ENCODE measurements at regions not wholly inside any gene's neighbourhood (a gene's known extent, or its start where the extent isn't known, plus 50 kb on each side); places are given as distances from the start of the nearest gene placed in this dataset.
"Not testable (repeated sequence)": the region's sequence is repeated elsewhere in the genome, so short reads cannot be mapped to it uniquely, and the experiment has no call there.

DNA sequence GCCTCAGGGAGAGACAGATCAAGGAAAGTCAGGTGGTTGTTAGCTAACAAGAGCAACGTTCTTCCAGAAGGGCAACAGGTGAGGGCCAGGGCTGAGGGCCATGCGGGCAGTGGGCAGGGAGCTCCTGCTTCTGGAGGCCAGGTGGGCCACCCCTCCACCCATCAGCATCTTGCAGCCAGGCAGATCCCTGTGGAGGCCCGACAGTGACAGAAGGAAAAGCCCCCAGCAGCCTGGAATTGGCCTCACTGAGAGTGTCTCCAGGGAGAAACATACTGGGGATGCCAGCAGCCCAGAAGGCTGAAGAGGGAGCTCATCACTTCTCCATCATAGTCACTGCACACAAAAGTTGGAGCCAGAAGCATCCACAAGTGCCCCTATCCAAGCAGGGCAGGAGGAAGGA lies 300.1 kb downstream of the BCL2L11 start:
- TF ChIP-seq, protein P1, sequence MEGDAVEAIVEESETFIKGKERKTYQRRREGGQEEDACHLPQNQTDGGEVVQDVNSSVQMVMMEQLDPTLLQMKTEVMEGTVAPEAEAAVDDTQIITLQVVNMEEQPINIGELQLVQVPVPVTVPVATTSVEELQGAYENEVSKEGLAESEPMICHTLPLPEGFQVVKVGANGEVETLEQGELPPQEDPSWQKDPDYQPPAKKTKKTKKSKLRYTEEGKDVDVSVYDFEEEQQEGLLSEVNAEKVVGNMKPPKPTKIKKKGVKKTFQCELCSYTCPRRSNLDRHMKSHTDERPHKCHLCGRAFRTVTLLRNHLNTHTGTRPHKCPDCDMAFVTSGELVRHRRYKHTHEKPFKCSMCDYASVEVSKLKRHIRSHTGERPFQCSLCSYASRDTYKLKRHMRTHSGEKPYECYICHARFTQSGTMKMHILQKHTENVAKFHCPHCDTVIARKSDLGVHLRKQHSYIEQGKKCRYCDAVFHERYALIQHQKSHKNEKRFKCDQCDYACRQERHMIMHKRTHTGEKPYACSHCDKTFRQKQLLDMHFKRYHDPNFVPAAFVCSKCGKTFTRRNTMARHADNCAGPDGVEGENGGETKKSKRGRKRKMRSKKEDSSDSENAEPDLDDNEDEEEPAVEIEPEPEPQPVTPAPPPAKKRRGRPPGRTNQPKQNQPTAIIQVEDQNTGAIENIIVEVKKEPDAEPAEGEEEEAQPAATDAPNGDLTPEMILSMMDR (conservative IDR thresholded peaks at IDR 0.05; ENCODE audit: low read length): not testable (repeated sequence)
- not testable (repeated sequence) for TF ChIP-seq EZH2phosphoT487 (IDR thresholded peaks at IDR 0.05; ENCODE audit: borderline replicate concordance, low read depth, low read length)
